HG03097 (cell line): ENCODE measurements at regions not wholly inside any gene's neighbourhood (a gene's known extent, or its start where the extent isn't known, plus 50 kb on each side); places are given as distances from the start of the nearest gene placed in this dataset.

Experiments used
- ATAC-seq: cut with Tn5 transposase; IDR thresholded peaks from one replicate; pipeline ENCODE4 v1.9.1; 2021; ENCODE audit not compliant: unreplicated experiment, low FRiP score

DNA sequence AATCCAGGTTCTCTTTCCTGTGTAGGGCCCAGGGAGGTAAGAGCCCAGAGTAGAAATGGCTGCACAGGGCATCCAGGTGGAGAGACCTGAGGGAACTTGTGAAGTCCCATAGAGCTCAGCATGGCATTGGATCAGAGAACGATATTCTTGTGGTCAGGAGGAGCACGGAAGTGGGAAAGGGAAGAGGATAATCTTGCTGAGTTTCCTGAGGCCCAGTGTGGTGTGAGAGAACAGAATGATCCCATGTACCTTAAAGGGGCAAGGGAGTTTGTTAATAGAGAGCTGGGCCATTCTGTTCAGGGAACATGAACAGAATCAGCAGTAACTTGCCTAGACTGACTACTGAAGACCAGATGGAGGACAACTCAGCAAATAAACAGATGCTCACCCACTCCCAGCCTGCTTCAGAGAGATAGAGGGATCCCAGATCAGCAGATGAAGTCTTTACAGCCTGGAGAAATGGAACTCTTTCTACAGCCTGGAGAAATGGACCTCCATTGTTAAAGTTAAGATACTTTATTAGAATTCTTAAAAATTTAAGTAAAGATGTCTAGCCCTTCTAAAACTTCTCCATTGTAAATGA, 119.7 kb upstream of the ELL2 start:
- ATAC-seq: no peak

DNA sequence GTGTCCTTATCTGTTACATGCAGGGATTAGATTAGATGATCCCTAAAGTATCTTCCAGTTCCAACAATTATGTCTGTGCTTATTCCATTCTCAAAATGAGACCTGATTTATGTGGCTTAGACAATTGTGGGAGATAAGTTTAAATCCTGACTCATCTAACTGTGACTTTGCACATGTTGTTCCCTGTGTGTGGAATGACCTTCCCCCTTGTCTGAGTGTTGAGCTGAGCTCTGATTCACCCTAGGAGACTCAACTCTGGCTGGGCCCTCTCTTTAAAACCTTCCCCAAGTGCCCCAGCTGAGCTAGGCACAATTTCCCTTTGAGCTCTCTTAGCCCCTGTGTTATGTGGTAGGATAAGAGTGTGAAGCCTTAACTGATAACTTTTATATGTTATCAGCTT, 118.9 kb upstream of the ELL2 start:
- no peak for ATAC-seq

DNA sequence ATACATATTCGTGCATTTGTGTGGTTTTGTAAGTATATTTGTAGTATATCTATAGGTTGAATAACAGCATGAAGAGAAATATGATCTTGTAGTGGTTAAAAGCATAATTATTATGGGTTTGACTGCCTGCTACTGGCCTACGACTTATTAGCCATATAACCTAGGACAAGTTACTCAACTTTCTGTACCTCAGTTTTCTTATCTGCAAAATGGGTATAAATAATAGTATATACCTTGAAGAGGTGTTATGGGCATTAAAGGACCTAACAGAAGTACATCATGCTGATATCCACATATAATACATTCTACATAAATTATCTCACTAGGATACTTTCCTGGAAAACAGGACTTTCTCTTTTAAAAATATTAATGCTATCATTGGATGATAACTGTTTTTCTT, 118.3 kb upstream of the ELL2 start:
- ATAC-seq: no peak

DNA sequence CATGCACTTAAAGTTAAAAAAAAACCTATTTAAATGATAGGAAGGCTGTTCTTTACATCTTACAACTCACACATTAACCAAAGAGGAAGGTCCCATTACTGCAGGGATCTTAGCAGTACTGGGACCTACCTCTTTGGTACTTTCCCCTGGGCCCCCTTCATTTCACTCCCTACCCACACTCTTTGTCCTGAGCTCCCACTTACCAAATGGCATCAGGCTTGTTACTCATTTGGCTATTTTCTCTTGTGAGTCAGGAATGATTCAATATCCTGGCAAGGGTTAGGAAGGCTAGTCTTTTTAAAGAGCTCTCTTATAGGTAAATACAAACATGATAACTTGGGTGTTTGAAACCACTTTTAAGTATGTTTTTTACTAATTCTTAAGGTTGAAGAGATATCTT, 117.4 kb upstream of the ELL2 start:
- no peak for ATAC-seq

DNA sequence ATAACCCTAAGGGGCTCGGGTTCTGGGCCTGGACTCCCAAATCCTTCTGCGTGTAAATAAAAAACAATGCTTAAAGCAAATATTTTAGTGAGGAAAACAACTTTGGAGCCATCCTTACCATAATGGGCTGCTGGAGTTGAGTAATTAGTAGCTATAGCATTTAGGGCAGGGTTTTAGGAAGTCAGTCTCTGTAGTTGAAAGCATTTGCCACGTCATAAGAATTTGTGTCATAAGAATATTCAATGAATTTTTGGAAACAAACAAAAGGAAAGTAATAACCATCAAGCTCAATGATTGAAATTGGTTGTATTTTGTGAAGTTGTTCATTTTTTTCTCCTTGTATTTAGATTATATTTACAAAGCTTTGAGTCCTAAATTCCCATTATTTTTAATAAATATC, 114.8 kb upstream of the ELL2 start:
- no peak for ATAC-seq

DNA sequence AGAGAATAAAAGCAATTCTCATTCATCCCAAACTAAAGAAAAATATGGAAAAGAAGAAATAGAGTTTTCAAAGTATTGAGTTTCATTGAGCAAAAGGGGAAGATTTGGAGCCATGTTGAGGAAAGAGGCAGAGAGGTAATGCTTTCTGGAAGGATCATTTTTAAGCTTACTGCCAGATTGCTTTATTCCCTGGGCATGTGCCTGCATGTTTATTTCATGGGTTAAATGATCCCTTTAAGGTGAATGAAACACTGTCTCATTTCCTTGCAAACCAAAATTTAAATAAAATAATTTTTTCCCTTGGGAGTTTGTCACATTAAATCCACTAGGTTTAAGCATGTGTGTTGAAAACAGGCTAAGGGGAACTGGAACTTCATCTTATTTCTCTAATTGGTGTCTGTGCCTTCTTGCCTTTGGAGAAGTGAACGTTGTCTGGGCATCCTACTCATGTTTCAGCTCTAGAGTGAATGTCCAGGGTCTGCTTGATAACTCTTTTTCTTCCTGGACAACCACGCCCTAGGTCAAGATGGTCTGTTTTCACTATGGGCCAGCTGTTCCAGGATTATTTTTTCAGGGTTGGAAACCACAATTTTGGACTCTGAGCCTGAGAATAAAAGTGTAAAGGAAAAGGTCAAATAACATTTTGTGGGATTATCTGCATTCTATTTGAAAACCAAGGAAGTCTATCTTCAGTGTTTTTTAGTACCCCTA, 114.1 kb upstream of the ELL2 start:
- no peak for ATAC-seq

DNA sequence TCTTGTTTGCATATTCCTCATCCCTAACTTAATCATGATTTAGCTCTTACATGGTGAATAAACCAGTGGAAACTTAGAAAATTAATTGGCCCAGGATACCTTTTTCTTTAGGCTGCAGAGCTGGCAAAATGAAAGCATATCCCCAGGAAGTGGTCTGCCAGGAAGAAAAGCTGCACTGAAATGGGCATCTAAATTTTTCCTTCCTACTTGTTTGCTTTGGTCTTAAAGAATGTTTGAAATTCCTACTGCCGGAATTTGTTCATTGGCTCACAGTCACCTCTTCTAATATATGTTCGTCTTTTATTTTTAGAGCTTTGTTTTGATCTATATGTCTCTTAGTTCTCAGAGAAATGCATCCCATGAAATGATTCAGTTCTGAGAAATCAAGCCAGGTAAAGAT, 113.2 kb upstream of the ELL2 start:
- no peak for ATAC-seq

DNA sequence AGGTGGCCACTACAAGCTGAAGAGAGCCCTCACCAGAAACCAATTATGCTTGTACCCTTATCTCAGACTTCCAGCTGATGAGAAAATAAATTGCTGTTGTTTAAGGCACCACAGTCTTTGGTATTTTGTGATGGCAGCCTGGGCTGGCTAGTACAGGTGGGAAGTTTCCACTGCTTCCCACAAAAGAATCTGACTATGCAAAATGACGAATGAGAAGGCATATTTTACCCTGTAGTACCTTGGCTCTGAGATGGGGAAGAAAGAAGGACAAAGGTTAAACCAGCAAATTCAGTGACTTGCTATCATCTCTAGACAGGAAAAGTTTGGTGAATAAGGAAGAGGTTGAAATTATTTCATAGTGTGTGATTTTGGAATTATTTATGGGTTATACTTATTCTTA, 112.8 kb upstream of the ELL2 start:
- no peak for ATAC-seq

DNA sequence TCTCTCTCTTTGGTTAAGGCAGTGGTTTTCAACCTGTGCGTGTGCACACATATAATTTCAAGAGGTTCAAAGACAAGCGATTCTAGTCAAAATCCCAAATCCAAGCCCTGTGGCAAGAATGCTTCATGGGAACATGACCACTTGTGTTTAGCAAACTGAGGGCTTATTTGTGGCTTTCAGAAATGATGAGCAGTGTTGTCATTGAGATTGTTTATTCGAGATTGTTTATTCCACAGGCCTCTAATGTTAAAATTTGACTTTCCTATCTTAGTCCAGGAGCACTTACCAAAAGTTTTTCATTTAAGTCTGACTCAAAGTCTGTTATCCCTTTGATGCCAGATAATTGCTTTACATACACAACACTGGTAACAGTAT, 111.1 kb upstream of the ELL2 start:
- ATAC-seq: no peak

DNA sequence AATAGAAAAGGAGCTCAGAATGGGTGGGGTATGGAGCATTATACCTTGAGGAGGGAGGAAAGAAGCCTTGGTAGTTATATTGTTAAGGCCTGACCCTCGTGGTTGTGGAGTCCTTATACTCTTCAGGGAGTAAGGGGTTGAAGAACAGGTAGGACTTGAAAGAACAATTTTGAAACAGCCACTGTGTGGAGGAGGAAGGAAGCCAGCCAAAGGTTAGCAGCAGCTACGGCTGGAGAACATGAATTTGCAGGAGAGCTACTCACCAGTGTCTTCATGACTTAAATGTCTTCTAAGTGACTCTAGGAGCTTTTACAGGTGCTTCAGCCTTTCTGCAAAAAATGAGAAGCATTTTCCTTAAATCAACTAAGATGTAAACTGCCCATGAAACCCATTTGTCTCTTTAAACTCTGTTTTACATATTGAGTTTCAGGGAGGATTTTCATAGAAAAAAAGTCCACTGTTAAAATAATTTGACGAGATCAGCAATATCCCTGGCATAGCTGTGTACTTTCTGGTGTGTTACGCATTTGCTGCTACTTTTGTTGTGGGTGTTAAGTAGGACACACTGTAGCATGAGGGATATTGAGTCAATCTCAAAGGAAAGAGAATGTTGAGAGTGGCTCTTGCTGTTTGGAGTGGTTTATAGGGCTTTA, 110.6 kb upstream of the ELL2 start:
- no peak for ATAC-seq

DNA sequence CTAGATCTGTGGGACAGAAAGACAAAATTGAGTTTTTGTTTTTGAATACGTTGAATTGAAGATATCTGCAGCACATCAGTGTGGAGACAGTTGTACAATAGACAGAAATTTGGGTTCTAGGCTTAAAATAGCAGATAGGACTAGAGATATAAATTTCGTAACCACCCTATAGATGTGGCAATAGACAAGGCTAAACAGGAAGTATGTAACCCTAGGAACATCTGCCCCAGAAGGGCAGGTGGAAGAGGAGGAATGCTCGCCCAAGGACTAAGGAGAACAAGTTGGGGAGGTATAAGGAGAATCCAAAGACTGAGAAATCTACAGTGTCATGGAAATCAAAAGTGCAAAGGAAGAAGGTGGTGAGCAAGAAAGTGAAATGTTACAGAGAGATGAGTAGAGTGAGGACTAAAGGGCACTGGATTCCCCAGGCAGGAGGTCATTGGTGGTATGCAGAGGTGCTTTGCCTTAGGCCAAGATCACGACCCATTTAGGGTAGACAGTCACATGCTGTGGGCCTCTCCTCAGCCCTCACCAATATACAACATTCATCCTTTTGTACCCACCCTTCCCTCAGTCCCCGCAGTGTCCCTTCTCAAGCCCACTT, 109.1 kb upstream of the ELL2 start:
- ATAC-seq: no peak

DNA sequence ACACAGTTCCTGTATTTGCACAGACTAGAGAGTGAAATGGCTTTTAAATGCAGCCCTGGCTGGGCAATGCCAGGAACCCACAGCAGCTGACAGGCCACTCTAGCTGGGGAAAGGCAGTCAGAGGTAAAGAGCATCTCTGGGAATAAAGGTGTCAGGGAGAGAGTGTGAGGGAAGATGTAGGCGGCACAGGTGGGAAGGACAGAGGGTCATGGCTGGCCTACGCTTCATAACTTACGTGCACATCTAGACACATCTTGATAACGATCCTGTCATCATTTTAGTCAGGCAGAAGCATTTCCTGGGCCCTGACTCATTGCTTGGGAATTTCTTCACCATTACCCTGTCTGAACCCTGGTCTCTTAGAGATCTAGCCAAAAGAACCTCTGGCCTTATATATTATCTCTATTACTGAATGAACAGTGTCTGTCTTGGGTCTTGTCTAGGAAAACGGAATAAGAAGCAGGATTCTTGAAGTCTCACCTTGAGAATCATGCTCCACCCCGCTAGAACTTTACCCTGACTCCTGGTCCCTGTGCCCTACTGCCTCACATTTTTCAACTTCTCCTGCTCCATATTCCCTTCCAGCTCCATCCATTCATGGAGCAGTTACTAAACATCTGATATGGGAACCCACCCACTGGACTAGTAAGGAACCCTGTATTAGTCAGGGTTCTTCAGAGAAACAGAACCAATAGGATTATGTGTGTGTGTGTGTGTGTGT, 106.4 kb upstream of the ELL2 start:
- ATAC-seq: no peak

DNA sequence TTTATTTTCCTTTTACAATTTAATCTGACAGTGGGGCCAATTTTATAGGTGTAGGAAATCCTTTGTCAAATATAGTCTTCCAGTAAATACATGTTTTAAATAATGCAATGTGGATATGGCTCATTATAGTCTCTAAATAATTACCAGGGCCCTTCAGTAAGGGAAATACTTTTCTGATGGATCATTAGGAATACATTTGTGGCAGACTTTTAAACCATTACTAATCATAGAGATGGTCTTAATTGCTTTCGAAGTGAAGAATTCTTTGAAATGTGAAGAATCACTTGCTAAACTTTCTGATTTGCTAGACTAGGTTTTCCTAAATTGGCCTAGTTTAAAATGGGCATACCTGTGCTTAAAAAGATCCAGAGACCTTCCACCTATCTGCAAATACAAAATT, 105.6 kb upstream of the ELL2 start:
- no peak for ATAC-seq

DNA sequence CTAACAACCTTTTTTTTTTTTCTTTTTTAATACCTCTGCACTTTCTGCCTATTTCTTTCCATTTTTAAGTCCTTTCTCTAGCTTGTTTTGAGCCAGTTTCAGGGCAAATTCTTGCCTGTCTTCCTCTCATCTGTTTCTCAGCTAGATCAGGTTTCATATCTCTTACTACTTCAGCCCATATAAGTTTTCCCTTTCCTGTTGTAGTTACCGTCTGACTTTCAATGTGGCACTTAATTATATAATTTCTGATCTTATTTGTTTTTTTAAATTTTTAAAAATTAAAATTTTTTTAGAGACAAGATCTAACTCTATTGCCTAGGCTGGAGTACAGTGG, 104.7 kb upstream of the ELL2 start:
- ATAC-seq: no peak

DNA sequence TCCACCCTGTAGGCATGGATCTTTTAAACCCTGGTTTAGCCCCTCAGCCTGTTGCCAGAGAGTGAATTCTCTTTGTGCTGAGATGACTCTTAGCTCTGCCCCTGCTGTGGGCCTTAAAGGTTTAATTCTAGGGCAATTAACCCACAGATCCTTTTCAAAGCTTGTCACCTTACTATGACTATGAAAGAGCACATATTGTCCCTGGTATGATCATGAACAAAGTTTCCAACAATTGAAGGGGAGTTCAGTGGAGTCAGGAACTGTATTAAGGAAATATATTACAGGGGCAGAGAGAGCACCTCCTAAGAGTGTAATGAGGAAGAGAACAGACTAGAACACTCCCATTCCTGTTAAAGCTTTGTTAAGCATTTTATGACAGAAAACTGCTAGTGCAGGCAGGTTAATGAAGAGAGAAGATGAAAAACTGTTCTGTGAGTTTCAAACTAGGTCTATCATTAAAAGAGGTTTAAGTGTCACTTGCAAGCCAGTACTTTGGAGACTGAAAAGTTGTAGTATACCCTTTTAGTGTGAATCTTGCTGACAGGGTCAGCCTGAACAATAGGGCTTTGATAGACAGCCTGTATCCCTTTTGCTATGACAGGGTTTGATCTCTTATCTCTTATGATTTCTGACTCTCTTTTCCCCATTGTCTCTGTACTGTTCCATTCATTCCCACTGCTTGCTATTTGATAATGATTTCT, 104.2 kb upstream of the ELL2 start:
- no peak for ATAC-seq

DNA sequence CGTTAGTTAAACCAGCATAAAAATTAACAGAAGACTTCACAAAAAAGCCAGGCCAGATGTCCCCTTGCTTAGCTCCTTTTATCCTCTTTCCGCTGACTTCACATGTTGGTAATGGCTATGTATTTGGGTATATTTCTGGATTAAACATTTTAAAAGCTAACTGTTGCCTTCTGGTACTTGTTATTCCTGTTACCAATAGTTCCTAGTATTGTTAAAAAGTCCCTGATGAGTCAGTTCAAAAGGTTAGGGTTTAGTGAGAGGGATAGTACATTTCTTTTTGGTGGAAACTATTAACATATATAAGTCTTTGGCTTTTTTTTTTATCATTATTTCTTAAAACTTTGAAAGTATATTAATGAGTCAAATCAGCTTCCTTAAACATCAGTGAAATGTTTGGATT, 103.2 kb upstream of the ELL2 start:
- ATAC-seq: no peak

DNA sequence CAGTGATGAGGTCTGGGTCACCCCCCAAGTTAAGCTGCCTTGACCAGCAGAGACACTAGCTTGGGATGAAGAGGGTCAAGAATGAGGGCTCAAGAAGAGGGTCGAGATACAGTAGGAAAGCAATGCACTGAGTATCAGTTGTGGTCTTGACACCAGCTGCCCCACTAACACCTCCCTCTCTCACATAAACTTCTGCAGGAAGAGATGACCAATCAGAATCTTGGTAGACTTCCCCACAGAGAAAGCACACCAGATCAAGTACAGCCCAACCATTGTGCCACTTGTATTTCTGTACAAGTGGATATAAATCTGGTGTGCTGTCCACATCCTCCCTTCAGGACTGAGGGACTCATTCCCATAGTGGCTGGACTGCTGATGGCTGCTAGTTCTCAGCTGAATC, 101.2 kb upstream of the ELL2 start:
- no peak for ATAC-seq

DNA sequence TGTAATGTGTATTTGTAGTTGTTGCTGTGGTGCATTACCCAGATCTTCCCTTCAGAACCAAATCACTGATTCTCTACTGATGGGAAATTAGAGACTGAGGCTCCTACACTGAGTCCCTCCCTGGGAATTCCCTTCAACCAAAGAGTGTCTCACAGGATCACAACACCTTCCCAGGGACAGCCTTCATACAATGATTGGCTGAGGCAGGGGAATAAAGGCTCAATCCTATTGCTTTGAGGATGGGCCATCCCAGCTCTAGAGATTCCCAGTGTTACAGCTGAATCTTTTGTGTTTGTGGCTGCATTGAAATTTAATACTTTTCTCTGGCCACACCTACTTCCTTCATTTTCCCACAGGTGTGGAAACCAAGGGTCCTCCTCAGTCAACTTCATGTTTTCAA, 96.4 kb upstream of the ELL2 start:
- no peak for ATAC-seq

DNA sequence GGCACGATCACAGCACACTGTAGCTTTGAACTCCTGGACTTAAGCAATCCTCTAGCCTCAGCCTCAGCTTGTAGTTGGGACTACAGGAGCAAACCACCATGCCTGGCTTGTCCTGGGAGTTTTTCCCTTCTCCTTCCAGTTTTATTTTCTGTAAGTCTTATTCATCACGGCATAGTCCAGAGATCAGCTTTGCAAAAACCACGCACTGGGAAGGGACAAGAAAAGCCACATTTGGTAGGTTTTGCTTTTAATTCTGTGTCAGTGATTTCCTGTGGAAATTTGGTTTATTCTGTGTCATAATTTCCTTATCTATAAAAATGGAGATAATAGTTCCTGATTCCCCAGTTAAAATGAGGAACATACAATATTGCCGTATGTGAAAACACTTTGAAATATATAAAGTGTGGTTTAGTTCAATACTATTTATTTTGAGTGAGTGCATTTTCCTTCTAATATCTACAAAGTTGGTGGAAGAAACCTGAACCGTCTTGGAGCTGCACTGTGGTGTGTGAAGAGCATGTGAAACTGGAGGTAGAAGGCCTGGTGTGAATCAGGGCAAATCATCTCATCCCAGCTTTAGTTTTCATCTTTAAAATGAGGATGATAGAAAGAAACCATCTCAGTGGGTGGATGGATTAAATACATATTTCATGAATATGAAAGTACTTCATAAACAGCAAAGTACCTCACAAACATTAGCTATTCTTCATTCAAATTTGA, 92.8 kb upstream of the ELL2 start:
- ATAC-seq: no peak

DNA sequence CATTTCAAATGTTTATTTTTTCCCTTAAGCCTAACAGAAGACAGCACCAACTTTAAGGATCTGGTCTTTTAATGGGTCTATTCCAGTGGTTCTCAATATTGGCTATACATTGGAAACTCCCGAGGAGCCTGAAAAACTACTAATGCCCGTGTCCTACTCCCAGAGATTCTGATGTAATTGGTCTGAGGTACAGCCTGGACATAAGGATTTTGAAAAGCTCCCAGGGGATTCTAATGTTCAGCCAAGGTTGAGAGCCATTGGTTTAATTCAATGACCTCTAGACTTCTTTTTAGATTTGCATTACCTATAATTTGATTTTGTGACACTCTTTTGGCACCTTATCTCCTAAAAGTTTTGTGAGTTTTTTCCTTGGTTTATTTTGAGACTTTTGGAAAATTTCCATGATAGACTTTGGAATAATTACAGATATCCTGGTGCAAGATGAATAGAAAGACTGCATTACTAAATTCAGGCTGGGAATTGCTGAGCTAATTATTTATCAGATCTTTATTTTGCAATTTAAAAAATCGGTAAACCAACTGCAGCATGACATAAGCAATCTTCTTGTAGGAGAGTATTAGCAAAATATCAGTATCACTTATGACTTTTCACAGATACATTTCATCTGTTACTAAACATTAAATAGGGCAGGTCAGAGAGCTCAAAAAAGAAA, 91.5 kb upstream of the ELL2 start:
- ATAC-seq: no peak
